ENCODE measurements at regions not wholly inside any gene's neighbourhood (a gene's known extent, or its start where the extent isn't known, plus 50 kb on each side); places are given as distances from the start of the nearest gene placed in this dataset.

DNA sequence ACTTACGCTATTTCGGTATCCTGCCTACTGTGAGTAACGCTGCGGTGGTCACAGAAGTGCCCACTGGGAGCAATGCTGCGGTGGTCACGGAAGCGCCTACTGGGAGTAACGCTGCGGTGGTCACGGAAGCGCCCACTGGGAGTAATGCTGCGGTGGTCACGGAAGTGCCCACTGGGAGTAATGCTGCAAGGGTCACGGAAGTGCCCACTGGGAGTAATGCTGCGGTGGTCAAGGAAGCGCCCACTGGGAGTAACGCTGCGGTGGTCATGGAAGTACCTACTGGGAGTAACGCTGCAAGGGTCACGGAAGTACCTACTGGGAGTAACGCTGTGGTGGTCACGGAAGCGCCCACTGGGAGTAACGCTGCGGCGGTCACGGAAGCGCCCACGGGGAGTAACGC, 52.1 kb upstream of the SOX1 start:
- Histone ChIP-seq H3K4me3 (no peak overlapping the region), H3K27ac (no peak overlapping the region)

All from skin epidermis (tissue), 12 donors.